NT2/D1 (cell line): ENCODE measurements at regions not wholly inside any gene's neighbourhood (a gene's known extent, or its start where the extent isn't known, plus 50 kb on each side); places are given as distances from the start of the nearest gene placed in this dataset.

Source experiments
- SUZ12 ChIP-seq: IDR thresholded peaks from 2 replicates; pipeline ENCODE4 v1.6.1; 2011; ENCODE audit not compliant: insufficient read length, insufficient read depth; ENCODE audit errors: extremely low read depth
- ZNF274 ChIP-seq: IDR thresholded peaks from 2 replicates; pipeline ENCODE4 v1.6.1; 2011; ENCODE audit warnings: mild to moderate bottlenecking, low read depth, low read length

- no peak for TF ChIP-seq ZNF274
- TF ChIP-seq SUZ12 = no peak
Measured at GRCh38 chr12:24113701-24114100, 164.2 kb upstream of the SOX5 start.
